ENCODE measurements at regions not wholly inside any gene's neighbourhood (a gene's known extent, or its start where the extent isn't known, plus 50 kb on each side); places are given as distances from the start of the nearest gene placed in this dataset.

GRCh38 chr13:81230386-81230785, 889.5 kb upstream of the SPRY2 start:
- no peak for TF ChIP-seq POLR2A (IDR thresholded peaks at IDR 0.05)
- TF ChIP-seq CTCF (IDR thresholded peaks at IDR 0.05) = no peak
- no peak for TF ChIP-seq POLR2AphosphoS5 (IDR thresholded peaks at IDR 0.05)
- no peak for TF ChIP-seq EP300 (IDR thresholded peaks at IDR 0.05)

Measured in sigmoid colon (tissue), 4 donors.